ENCODE measurements at regions not wholly inside any gene's neighbourhood (a gene's known extent, or its start where the extent isn't known, plus 50 kb on each side); places are given as distances from the start of the nearest gene placed in this dataset.

- Mint-ChIP-seq H3K27ac (no peak overlapping the region), H3K36me3 (ENCODE audit: low read depth) (no peaks in the 10 kb centered on the region), H3K4me3 (no peak overlapping the region), H3K9me3 (no peaks in the 10 kb centered on the region), H3K4me1 (ENCODE audit: low read depth) (no peaks in the 10 kb centered on the region), H3K27me3 (no peaks in the 10 kb centered on the region)
- intact Hi-C loops (cut with micrococcal nuclease) = no loop called here
Measured at GRCh38 chr16:51556694-51557340, 405.7 kb upstream of the SALL1 start.

- H3K27me3 Mint-ChIP-seq = no peaks in the 10 kb centered on the region
- no peak overlapping the region for H3K4me3 Mint-ChIP-seq
- H3K4me1 Mint-ChIP-seq (ENCODE audit: low read depth) = no peaks in the 10 kb centered on the region
- no peaks in the 10 kb centered on the region for H3K9me3 Mint-ChIP-seq
- intact Hi-C loops (cut with micrococcal nuclease) = no loop called here
- no peak overlapping the region for H3K27ac Mint-ChIP-seq
- H3K36me3 Mint-ChIP-seq (ENCODE audit: low read depth) = no peaks in the 10 kb centered on the region
Measured at GRCh38 chr16:51553910-51554309, 402.8 kb upstream of the SALL1 start.

GRCh38 chr16:51553314-51553713 lies 402.2 kb upstream of the SALL1 start:
- no peaks in the 10 kb centered on the region for H3K9me3 Mint-ChIP-seq
- no peaks in the 10 kb centered on the region for H3K4me1 Mint-ChIP-seq (ENCODE audit: low read depth)
- intact Hi-C loops (cut with micrococcal nuclease) = no loop called here
- no peaks in the 10 kb centered on the region for H3K27me3 Mint-ChIP-seq
- H3K27ac Mint-ChIP-seq = no peak overlapping the region
- H3K4me3 Mint-ChIP-seq = no peak overlapping the region
- H3K36me3 Mint-ChIP-seq (ENCODE audit: low read depth) = no peaks in the 10 kb centered on the region

- Mint-ChIP-seq H3K36me3 (ENCODE audit: low read depth) (no peaks in the 10 kb centered on the region), H3K9me3 (no peaks in the 10 kb centered on the region), H3K27ac (no peak overlapping the region), H3K27me3 (no peaks in the 10 kb centered on the region), H3K4me3 (no peak overlapping the region), H3K4me1 (ENCODE audit: low read depth) (no peaks in the 10 kb centered on the region)
- intact Hi-C loops (cut with micrococcal nuclease) = no loop called here
Measured at GRCh38 chr16:51550800-51551347, 399.8 kb upstream of the SALL1 start.

- intact Hi-C loops (cut with micrococcal nuclease) = no loop called here
- H3K9me3 Mint-ChIP-seq = no peaks in the 10 kb centered on the region
- H3K4me1 Mint-ChIP-seq (ENCODE audit: low read depth) = no peaks in the 10 kb centered on the region
- H3K27me3 Mint-ChIP-seq = no peaks in the 10 kb centered on the region
- H3K36me3 Mint-ChIP-seq (ENCODE audit: low read depth) = no peaks in the 10 kb centered on the region
- H3K27ac Mint-ChIP-seq = no peak overlapping the region
- no peak overlapping the region for H3K4me3 Mint-ChIP-seq
Measured at GRCh38 chr16:51549836-51550235, 398.8 kb upstream of the SALL1 start.

- Mint-ChIP-seq H3K27ac (no peak overlapping the region), H3K27me3 (no peaks in the 10 kb centered on the region), H3K9me3 (no peaks in the 10 kb centered on the region), H3K4me3 (no peak overlapping the region), H3K4me1 (ENCODE audit: low read depth) (no peaks in the 10 kb centered on the region), H3K36me3 (ENCODE audit: low read depth) (no peaks in the 10 kb centered on the region)
- intact Hi-C loops (cut with micrococcal nuclease) = no loop called here
Measured at GRCh38 chr16:51545951-51546350, 394.9 kb upstream of the SALL1 start.

GRCh38 chr16:51544851-51545467 lies 393.9 kb upstream of the SALL1 start:
- Mint-ChIP-seq H3K9me3 (no peaks in the 10 kb centered on the region), H3K4me3 (no peak overlapping the region), H3K27me3 (no peaks in the 10 kb centered on the region), H3K27ac (no peak overlapping the region), H3K4me1 (ENCODE audit: low read depth) (no peaks in the 10 kb centered on the region), H3K36me3 (ENCODE audit: low read depth) (no peaks in the 10 kb centered on the region)
- intact Hi-C loops (cut with micrococcal nuclease) = no loop called here

GRCh38 chr16:51543971-51544370 lies 392.9 kb upstream of the SALL1 start:
- no peak overlapping the region for H3K27ac Mint-ChIP-seq
- intact Hi-C loops (cut with micrococcal nuclease) = no loop called here

GRCh38 chr16:51542981-51543815 lies 392.1 kb upstream of the SALL1 start:
- Mint-ChIP-seq H3K4me1 (ENCODE audit: low read depth) (no peaks in the 10 kb centered on the region), H3K4me3 (no peak overlapping the region), H3K9me3 (no peaks in the 10 kb centered on the region), H3K27ac (no peak overlapping the region), H3K36me3 (ENCODE audit: low read depth) (no peaks in the 10 kb centered on the region), H3K27me3 (no peaks in the 10 kb centered on the region)
- intact Hi-C loops (cut with micrococcal nuclease) = no loop called here

More at GRCh38 chr16:51543971-51544370, 392.9 kb upstream of the SALL1 start:
- H3K27me3 Mint-ChIP-seq = no peaks in the 10 kb centered on the region
- H3K4me1 Mint-ChIP-seq (ENCODE audit: low read depth) = no peaks in the 10 kb centered on the region
- H3K9me3 Mint-ChIP-seq = no peaks in the 10 kb centered on the region
- no peaks in the 10 kb centered on the region for H3K36me3 Mint-ChIP-seq (ENCODE audit: low read depth)
- no peak overlapping the region for H3K4me3 Mint-ChIP-seq

- H3K4me1 Mint-ChIP-seq (ENCODE audit: low read depth) = no peaks in the 10 kb centered on the region
- H3K27ac Mint-ChIP-seq = no peak overlapping the region
- no peaks in the 10 kb centered on the region for H3K36me3 Mint-ChIP-seq (ENCODE audit: low read depth)
- no peaks in the 10 kb centered on the region for H3K9me3 Mint-ChIP-seq
- no peak overlapping the region for H3K4me3 Mint-ChIP-seq
- intact Hi-C loops (cut with micrococcal nuclease) = no loop called here
- no peaks in the 10 kb centered on the region for H3K27me3 Mint-ChIP-seq
Measured at GRCh38 chr16:51540259-51540658, 389.2 kb upstream of the SALL1 start.

GRCh38 chr16:51538707-51539498 lies 387.8 kb upstream of the SALL1 start:
- H3K4me3 Mint-ChIP-seq = no peak overlapping the region
- no peaks in the 10 kb centered on the region for H3K27me3 Mint-ChIP-seq
- intact Hi-C loops (cut with micrococcal nuclease) = no loop called here
- no peaks in the 10 kb centered on the region for H3K9me3 Mint-ChIP-seq
- no peaks in the 10 kb centered on the region for H3K4me1 Mint-ChIP-seq (ENCODE audit: low read depth)
- no peaks in the 10 kb centered on the region for H3K36me3 Mint-ChIP-seq (ENCODE audit: low read depth)
- no peak overlapping the region for H3K27ac Mint-ChIP-seq

- no peaks in the 10 kb centered on the region for H3K4me1 Mint-ChIP-seq (ENCODE audit: low read depth)
- intact Hi-C loops (cut with micrococcal nuclease) = no loop called here
- no peaks in the 10 kb centered on the region for H3K27me3 Mint-ChIP-seq
- H3K27ac Mint-ChIP-seq = no peak overlapping the region
- H3K4me3 Mint-ChIP-seq = no peak overlapping the region
- H3K9me3 Mint-ChIP-seq = no peaks in the 10 kb centered on the region
- no peaks in the 10 kb centered on the region for H3K36me3 Mint-ChIP-seq (ENCODE audit: low read depth)
Measured at GRCh38 chr16:51535591-51535990, 384.5 kb upstream of the SALL1 start.

- intact Hi-C loops (cut with micrococcal nuclease) = no loop called here
- no peaks in the 10 kb centered on the region for H3K36me3 Mint-ChIP-seq (ENCODE audit: low read depth)
Measured at GRCh38 chr16:51532551-51532950, 381.5 kb upstream of the SALL1 start.

More at GRCh38 chr16:51532551-51532950, 381.5 kb upstream of the SALL1 start:
- Mint-ChIP-seq H3K9me3 (no peaks in the 10 kb centered on the region), H3K4me3 (no peak overlapping the region), H3K4me1 (ENCODE audit: low read depth) (no peaks in the 10 kb centered on the region), H3K27me3 (no peaks in the 10 kb centered on the region), H3K27ac (no peak overlapping the region)
